GM18951 (cell line): ENCODE measurements at regions not wholly inside any gene's neighbourhood (a gene's known extent, or its start where the extent isn't known, plus 50 kb on each side); places are given as distances from the start of the nearest gene placed in this dataset.

Experiments
- POLR2A ChIP-seq: IDR thresholded peaks from 4 replicates; pipeline ENCODE4 v1.6.1; 2011; ENCODE audit warnings: mild to moderate bottlenecking; ENCODE audit not compliant: insufficient read length, insufficient read depth; ENCODE audit errors: extremely low read depth
- in situ Hi-C: fragments of 300-500 bp; cut with MboI; formaldehyde crosslinking; loops from one replicate; pipeline ENCODE4 v1.12.0; 2022; ENCODE audit warnings: low sequenced_read_pairs, mixed read lengths, inconsistent platforms; ENCODE audit not compliant: unreplicated experiment

- in situ Hi-C loops: no loop called here
Observed at GRCh38 chrX:114332766-114333165, 251.1 kb upstream of the HTR2C start.

GRCh38 chrX:114334473-114334982, 249.4 kb upstream of the HTR2C start:
- in situ Hi-C loops: no loop called here
- no peak for TF ChIP-seq POLR2A

More at GRCh38 chrX:114332766-114333165, 251.1 kb upstream of the HTR2C start:
- TF ChIP-seq POLR2A: no peak

GRCh38 chrX:114338870-114339269, 245.0 kb upstream of the HTR2C start:
- no peak for TF ChIP-seq POLR2A
- in situ Hi-C loops: no loop called here

GRCh38 chrX:114344756-114345349, 239.0 kb upstream of the HTR2C start:
- in situ Hi-C loops: loop anchor here (5.0 kb wide), 1 partner anchor 68 kb away; no protein-coding TSS in a partner anchor
- no peak for TF ChIP-seq POLR2A

- in situ Hi-C loops: no loop called here
Observed at GRCh38 chrX:114361076-114361725, 222.7 kb upstream of the HTR2C start.

GRCh38 chrX:114363346-114363745, 220.5 kb upstream of the HTR2C start:
- in situ Hi-C loops: no loop called here
- TF ChIP-seq POLR2A: no peak

More at GRCh38 chrX:114361076-114361725, 222.7 kb upstream of the HTR2C start:
- TF ChIP-seq POLR2A: no peak

GRCh38 chrX:114365065-114365834, 218.6 kb upstream of the HTR2C start:
- TF ChIP-seq POLR2A: no peak
- in situ Hi-C loops: no loop called here

- in situ Hi-C loops: no loop called here
- TF ChIP-seq POLR2A: no peak
Observed at GRCh38 chrX:114372937-114373336, 210.9 kb upstream of the HTR2C start.

GRCh38 chrX:114390251-114390796, 193.6 kb upstream of the HTR2C start:
- TF ChIP-seq POLR2A: no peak
- in situ Hi-C loops: no loop called here
